Hepatocyte (in vitro differentiated cells): ENCODE measurements at regions not wholly inside any gene's neighbourhood (a gene's known extent, or its start where the extent isn't known, plus 50 kb on each side); places are given as distances from the start of the nearest gene placed in this dataset.

ENCODE experiments used
- CTCF ChIP-seq: fragments of 200-600 bp; sonication (generic); IDR thresholded peaks from 2 replicates; pipeline ENCODE4 v1.5.1; 2016; ENCODE audit warnings: antibody characterized with exemption, mild to moderate bottlenecking; ENCODE audit not compliant: poor library complexity
- EZH2 ChIP-seq: fragments of 200-600 bp; sonication (generic); IDR thresholded peaks from 2 replicates; pipeline ENCODE4 v1.6.1; 2016; ENCODE audit warnings: antibody characterized with exemption, mild to moderate bottlenecking, borderline replicate concordance
- EZH2phosphoT487 ChIP-seq: fragments of 200-600 bp; sonication (generic); IDR thresholded peaks from one replicate; pipeline ENCODE4 v1.6.1; 2018; ENCODE audit warnings: antibody characterized with exemption, mild to moderate bottlenecking, low read depth, moderate library complexity; ENCODE audit not compliant: unreplicated experiment, severe bottlenecking

GRCh38 chr3:20589275-20589674 is 403.3 kb upstream of the SGO1 start:
- TF ChIP-seq EZH2: no peak
- no peak for TF ChIP-seq CTCF
- no peak for TF ChIP-seq EZH2phosphoT487
